ENCODE measurements at regions not wholly inside any gene's neighbourhood (a gene's known extent, or its start where the extent isn't known, plus 50 kb on each side); places are given as distances from the start of the nearest gene placed in this dataset.

- Histone ChIP-seq H3K36me3 (ENCODE audit: control insufficient read depth, low read length) (no peaks in the 10 kb centered on the region), H3K27me3 (ENCODE audit: control insufficient read depth, low read length) (no peaks in the 10 kb centered on the region), H3K9me2 (replicated peaks; ENCODE audit: control insufficient read depth, low read length) (no peaks in the 10 kb centered on the region), H3K4me1 (ENCODE audit: control insufficient read depth, low read length) (no peaks in the 10 kb centered on the region), H3K27ac (ENCODE audit: low read depth, low read length) (no peak overlapping the region), H3F3A (ENCODE audit: control insufficient read depth, insufficient read depth) (no peaks in the 10 kb centered on the region), H3K79me2 (ENCODE audit: control insufficient read depth, low read length) (no peaks in the 10 kb centered on the region), H4K20me1 (ENCODE audit: control insufficient read depth, insufficient read depth, low read depth, low read length) (no peaks in the 10 kb centered on the region), H3K4me3 (ENCODE audit: low read length) (no peak overlapping the region), H3K9me3 (ENCODE audit: control insufficient read depth, insufficient read depth, low read length) (no peaks in the 10 kb centered on the region), H3K4me2 (ENCODE audit: low read length) (no peak overlapping the region)
- TF ChIP-seq, protein P1, sequence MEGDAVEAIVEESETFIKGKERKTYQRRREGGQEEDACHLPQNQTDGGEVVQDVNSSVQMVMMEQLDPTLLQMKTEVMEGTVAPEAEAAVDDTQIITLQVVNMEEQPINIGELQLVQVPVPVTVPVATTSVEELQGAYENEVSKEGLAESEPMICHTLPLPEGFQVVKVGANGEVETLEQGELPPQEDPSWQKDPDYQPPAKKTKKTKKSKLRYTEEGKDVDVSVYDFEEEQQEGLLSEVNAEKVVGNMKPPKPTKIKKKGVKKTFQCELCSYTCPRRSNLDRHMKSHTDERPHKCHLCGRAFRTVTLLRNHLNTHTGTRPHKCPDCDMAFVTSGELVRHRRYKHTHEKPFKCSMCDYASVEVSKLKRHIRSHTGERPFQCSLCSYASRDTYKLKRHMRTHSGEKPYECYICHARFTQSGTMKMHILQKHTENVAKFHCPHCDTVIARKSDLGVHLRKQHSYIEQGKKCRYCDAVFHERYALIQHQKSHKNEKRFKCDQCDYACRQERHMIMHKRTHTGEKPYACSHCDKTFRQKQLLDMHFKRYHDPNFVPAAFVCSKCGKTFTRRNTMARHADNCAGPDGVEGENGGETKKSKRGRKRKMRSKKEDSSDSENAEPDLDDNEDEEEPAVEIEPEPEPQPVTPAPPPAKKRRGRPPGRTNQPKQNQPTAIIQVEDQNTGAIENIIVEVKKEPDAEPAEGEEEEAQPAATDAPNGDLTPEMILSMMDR (IDR thresholded peaks at IDR 0.05; ENCODE audit: low read depth, low read length, poor library complexity, severe bottlenecking): no peak
- no peak for TF ChIP-seq EZH2phosphoT487 (IDR thresholded peaks at IDR 0.05; ENCODE audit: borderline replicate concordance, low read length)
These were observed 1302.0 kb downstream of the KCNT2 start for GRCh38 chr1:195306281-195306680.

DNA sequence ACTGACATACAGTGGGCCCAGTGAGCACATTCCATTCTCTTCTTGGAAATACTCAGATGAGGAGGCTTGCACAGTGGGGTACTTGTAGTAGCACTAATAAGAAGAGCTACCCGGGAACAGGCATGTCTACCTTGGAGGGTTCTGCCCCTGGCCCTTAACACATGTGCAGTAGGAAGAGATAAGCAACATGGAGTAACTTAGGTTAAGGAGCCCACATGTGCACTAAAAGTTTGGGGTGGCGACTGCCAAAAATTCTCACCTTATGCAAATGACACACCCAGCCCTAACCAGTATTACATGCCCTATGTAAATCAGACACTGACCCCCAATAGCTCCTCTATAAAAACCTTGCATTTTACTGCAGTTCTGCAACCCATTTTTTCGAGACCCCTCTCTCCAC lies 1313.3 kb downstream of the KCNT2 start:
- no peaks in the 10 kb centered on the region for H3K9me2 ChIP-seq (replicated peaks; ENCODE audit: control insufficient read depth, low read length)
- H3K4me1 ChIP-seq (ENCODE audit: control insufficient read depth, low read length): no peaks in the 10 kb centered on the region
- no peaks in the 10 kb centered on the region for H3K9me3 ChIP-seq (ENCODE audit: control insufficient read depth, insufficient read depth, low read length)
- H3K27me3 ChIP-seq (ENCODE audit: control insufficient read depth, low read length): no peaks in the 10 kb centered on the region
- no peak overlapping the region for H3K4me2 ChIP-seq (ENCODE audit: low read length)
- no peak overlapping the region for H3K4me3 ChIP-seq (ENCODE audit: low read length)
- no peaks in the 10 kb centered on the region for H4K20me1 ChIP-seq (ENCODE audit: control insufficient read depth, insufficient read depth, low read depth, low read length)
- TF ChIP-seq EZH2phosphoT487 (IDR thresholded peaks at IDR 0.05; ENCODE audit: borderline replicate concordance, low read length): no peak
- TF ChIP-seq, protein P1 (IDR thresholded peaks at IDR 0.05; ENCODE audit: low read depth, low read length, poor library complexity, severe bottlenecking): no peak
- no peaks in the 10 kb centered on the region for H3F3A ChIP-seq (ENCODE audit: control insufficient read depth, insufficient read depth)
- no peak overlapping the region for H3K27ac ChIP-seq (ENCODE audit: low read depth, low read length)
- no peaks in the 10 kb centered on the region for H3K36me3 ChIP-seq (ENCODE audit: control insufficient read depth, low read length)
- no peaks in the 10 kb centered on the region for H3K79me2 ChIP-seq (ENCODE audit: control insufficient read depth, low read length)

DNA sequence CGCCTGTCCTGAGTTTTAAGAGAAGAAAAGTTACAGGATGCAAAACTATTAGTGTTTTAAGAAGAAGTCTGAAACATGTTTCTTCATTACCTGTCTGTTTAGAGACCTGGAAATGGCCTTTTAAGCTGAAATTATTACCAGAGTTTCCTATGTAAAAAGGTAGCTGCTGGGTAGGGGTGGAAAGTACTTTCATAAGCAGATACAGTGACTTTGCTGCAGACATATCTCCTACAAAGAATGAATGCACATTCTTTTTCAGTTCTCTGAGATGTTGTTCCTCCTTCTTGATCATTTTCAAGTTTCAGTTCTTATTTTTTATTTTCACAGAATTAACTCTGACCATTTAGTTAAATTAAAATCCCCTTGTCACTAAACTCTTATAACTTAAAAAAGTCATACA lies 1329.6 kb downstream of the KCNT2 start:
- Histone ChIP-seq H4K20me1 (ENCODE audit: control insufficient read depth, insufficient read depth, low read depth, low read length) (no peaks in the 10 kb centered on the region), H3F3A (ENCODE audit: control insufficient read depth, insufficient read depth) (no peaks in the 10 kb centered on the region), H3K4me1 (ENCODE audit: control insufficient read depth, low read length) (no peaks in the 10 kb centered on the region), H3K9me3 (ENCODE audit: control insufficient read depth, insufficient read depth, low read length) (no peaks in the 10 kb centered on the region), H3K36me3 (ENCODE audit: control insufficient read depth, low read length) (no peaks in the 10 kb centered on the region), H3K9me2 (replicated peaks; ENCODE audit: control insufficient read depth, low read length) (no peaks in the 10 kb centered on the region), H3K79me2 (ENCODE audit: control insufficient read depth, low read length) (no peaks in the 10 kb centered on the region), H3K4me2 (ENCODE audit: low read length) (no peak overlapping the region), H3K4me3 (ENCODE audit: low read length) (no peak overlapping the region), H3K27ac (ENCODE audit: low read depth, low read length) (no peak overlapping the region), H3K27me3 (ENCODE audit: control insufficient read depth, low read length) (no peaks in the 10 kb centered on the region)
- TF ChIP-seq, protein P1 (IDR thresholded peaks at IDR 0.05; ENCODE audit: low read depth, low read length, poor library complexity, severe bottlenecking): no peak
- no peak for TF ChIP-seq EZH2phosphoT487 (IDR thresholded peaks at IDR 0.05; ENCODE audit: borderline replicate concordance, low read length)

DNA sequence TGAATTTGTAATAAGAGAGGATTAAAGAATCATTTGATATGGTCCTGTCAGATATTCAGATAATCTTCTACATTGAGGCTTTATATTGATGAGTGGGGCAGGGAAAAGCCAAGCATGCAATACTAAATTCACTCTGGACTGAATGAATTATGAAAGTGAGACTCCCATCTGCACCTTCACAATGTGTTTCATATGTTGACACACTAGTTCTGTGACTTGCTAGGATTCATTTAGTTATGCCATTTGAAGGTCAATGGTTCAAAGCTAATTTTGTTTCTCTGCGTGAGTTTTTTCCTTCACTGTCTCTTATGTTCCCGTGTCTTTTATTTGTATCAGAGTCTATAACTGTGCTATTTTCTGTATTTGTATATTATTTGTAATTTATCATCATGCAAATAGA lies 1332.5 kb downstream of the KCNT2 start:
- Histone ChIP-seq H3K4me3 (ENCODE audit: low read length) (no peak overlapping the region), H3F3A (ENCODE audit: control insufficient read depth, insufficient read depth) (no peaks in the 10 kb centered on the region), H3K36me3 (ENCODE audit: control insufficient read depth, low read length) (no peaks in the 10 kb centered on the region), H4K20me1 (ENCODE audit: control insufficient read depth, insufficient read depth, low read depth, low read length) (no peaks in the 10 kb centered on the region), H3K79me2 (ENCODE audit: control insufficient read depth, low read length) (no peaks in the 10 kb centered on the region), H3K9me2 (replicated peaks; ENCODE audit: control insufficient read depth, low read length) (no peaks in the 10 kb centered on the region), H3K27me3 (ENCODE audit: control insufficient read depth, low read length) (no peaks in the 10 kb centered on the region), H3K9me3 (ENCODE audit: control insufficient read depth, insufficient read depth, low read length) (no peaks in the 10 kb centered on the region), H3K4me2 (ENCODE audit: low read length) (no peak overlapping the region), H3K4me1 (ENCODE audit: control insufficient read depth, low read length) (no peaks in the 10 kb centered on the region), H3K27ac (ENCODE audit: low read depth, low read length) (no peak overlapping the region)
- TF ChIP-seq, protein P1 (IDR thresholded peaks at IDR 0.05; ENCODE audit: low read depth, low read length, poor library complexity, severe bottlenecking): no peak
- no peak for TF ChIP-seq EZH2phosphoT487 (IDR thresholded peaks at IDR 0.05; ENCODE audit: borderline replicate concordance, low read length)
